ENCODE measurements at regions not wholly inside any gene's neighbourhood (a gene's known extent, or its start where the extent isn't known, plus 50 kb on each side); places are given as distances from the start of the nearest gene placed in this dataset.
"Not testable (repeated sequence)": the region's sequence is repeated elsewhere in the genome, so short reads cannot be mapped to it uniquely, and the experiment has no call there.

- H3K4me1 ChIP-seq (ENCODE audit: control insufficient read depth in 2 of 2, insufficient read depth in 2 of 2, low read length in 2 of 2); H3K36me3 ChIP-seq (ENCODE audit: control insufficient read depth in 2 of 2, insufficient read depth in 2 of 2, low read length in 1 of 2); H3K27ac ChIP-seq (ENCODE audit: low read depth in 1 of 2, low read length in 1 of 2); DNase-seq (ENCODE audit: low read depth in 6 of 9, low spot score in 9 of 9); H3K27me3 ChIP-seq (ENCODE audit: control insufficient read depth in 2 of 2, insufficient read depth in 1 of 2, low read length in 1 of 2); H3K9me3 ChIP-seq (ENCODE audit: control insufficient read depth in 2 of 2, insufficient read depth in 1 of 2, low read length in 1 of 2); H3K4me3 ChIP-seq (ENCODE audit: low read length in 2 of 2): not testable (repeated sequence)
- 92% methylated on average over 2 of the region's 2 CpGs for WGBS
Measured at GRCh38 chr5:107736089-107736488, 65.4 kb upstream of the EFNA5 start.

- no peaks in the 10 kb centered on the region for H3K4me1 ChIP-seq (ENCODE audit: control insufficient read depth in 2 of 2, insufficient read depth in 2 of 2, low read length in 2 of 2)
- no peak overlapping the region for H3K4me3 ChIP-seq (ENCODE audit: low read length in 2 of 2)
- no peaks in the 10 kb centered on the region for H3K9me3 ChIP-seq (ENCODE audit: control insufficient read depth in 2 of 2, insufficient read depth in 1 of 2, low read length in 1 of 2)
- H3K27ac ChIP-seq (ENCODE audit: low read depth in 1 of 2, low read length in 1 of 2): no peak overlapping the region
- WGBS: 94% methylated on average over 4 of the region's 4 CpGs
- H3K27me3 ChIP-seq (ENCODE audit: control insufficient read depth in 2 of 2, insufficient read depth in 1 of 2, low read length in 1 of 2): no peaks in the 10 kb centered on the region
- DNase-seq (ENCODE audit: low read depth in 6 of 9, low spot score in 9 of 9): no peak
- H3K36me3 ChIP-seq (ENCODE audit: control insufficient read depth in 2 of 2, insufficient read depth in 2 of 2, low read length in 1 of 2): no peaks in the 10 kb centered on the region
Measured at GRCh38 chr5:107735558-107735957, 64.8 kb upstream of the EFNA5 start.

GRCh38 chr5:107726896-107727295 lies 56.2 kb upstream of the EFNA5 start:
- Histone ChIP-seq H3K4me3 (ENCODE audit: low read length in 2 of 2) (no peak overlapping the region), H3K4me1 (ENCODE audit: control insufficient read depth in 2 of 2, insufficient read depth in 2 of 2, low read length in 2 of 2) (no peaks in the 10 kb centered on the region), H3K9me3 (ENCODE audit: control insufficient read depth in 2 of 2, insufficient read depth in 1 of 2, low read length in 1 of 2) (no peaks in the 10 kb centered on the region), H3K27me3 (ENCODE audit: control insufficient read depth in 2 of 2, insufficient read depth in 1 of 2, low read length in 1 of 2) (no peaks in the 10 kb centered on the region), H3K27ac (ENCODE audit: low read depth in 1 of 2, low read length in 1 of 2) (no peak overlapping the region), H3K36me3 (ENCODE audit: control insufficient read depth in 2 of 2, insufficient read depth in 2 of 2, low read length in 1 of 2) (no peaks in the 10 kb centered on the region)
- 95% methylated on average over 5 of the region's 5 CpGs for WGBS
- DNase-seq (ENCODE audit: low read depth in 6 of 9, low spot score in 9 of 9): no peak

- H3K9me3 ChIP-seq (ENCODE audit: control insufficient read depth in 2 of 2, insufficient read depth in 1 of 2, low read length in 1 of 2): peaks cover 0 to 4% of the 10 kb centered on the region in 2 donors
- H3K4me3 ChIP-seq (ENCODE audit: low read length in 2 of 2): no peak overlapping the region
- H3K27ac ChIP-seq (ENCODE audit: low read depth in 1 of 2, low read length in 1 of 2): no peak overlapping the region
- DNase-seq (ENCODE audit: low read depth in 6 of 9, low spot score in 9 of 9): no peak
- WGBS: 84% methylated on average over 26 of the region's 26 CpGs
- no peaks in the 10 kb centered on the region for H3K4me1 ChIP-seq (ENCODE audit: control insufficient read depth in 2 of 2, insufficient read depth in 2 of 2, low read length in 2 of 2)
- H3K36me3 ChIP-seq (ENCODE audit: control insufficient read depth in 2 of 2, insufficient read depth in 2 of 2, low read length in 1 of 2): no peaks in the 10 kb centered on the region
- H3K27me3 ChIP-seq (ENCODE audit: control insufficient read depth in 2 of 2, insufficient read depth in 1 of 2, low read length in 1 of 2): no peaks in the 10 kb centered on the region
Measured at GRCh38 chr5:107724642-107725041, 53.9 kb upstream of the EFNA5 start.

GRCh38 chr5:107721241-107721640 lies 50.5 kb upstream of the EFNA5 start:
- DNase-seq (ENCODE audit: low read depth in 6 of 9, low spot score in 9 of 9); H3K27ac ChIP-seq (ENCODE audit: low read depth in 1 of 2, low read length in 1 of 2); H3K36me3 ChIP-seq (ENCODE audit: control insufficient read depth in 2 of 2, insufficient read depth in 2 of 2, low read length in 1 of 2); H3K4me1 ChIP-seq (ENCODE audit: control insufficient read depth in 2 of 2, insufficient read depth in 2 of 2, low read length in 2 of 2); H3K4me3 ChIP-seq (ENCODE audit: low read length in 2 of 2); H3K27me3 ChIP-seq (ENCODE audit: control insufficient read depth in 2 of 2, insufficient read depth in 1 of 2, low read length in 1 of 2): not testable (repeated sequence)
- peaks cover 0 to 11% of the 10 kb centered on the region in 2 donors for H3K9me3 ChIP-seq (ENCODE audit: control insufficient read depth in 2 of 2, insufficient read depth in 1 of 2, low read length in 1 of 2)

Measured in thymus (tissue), 11 donors.